ENCODE measurements at regions not wholly inside any gene's neighbourhood (a gene's known extent, or its start where the extent isn't known, plus 50 kb on each side); places are given as distances from the start of the nearest gene placed in this dataset.

DNA sequence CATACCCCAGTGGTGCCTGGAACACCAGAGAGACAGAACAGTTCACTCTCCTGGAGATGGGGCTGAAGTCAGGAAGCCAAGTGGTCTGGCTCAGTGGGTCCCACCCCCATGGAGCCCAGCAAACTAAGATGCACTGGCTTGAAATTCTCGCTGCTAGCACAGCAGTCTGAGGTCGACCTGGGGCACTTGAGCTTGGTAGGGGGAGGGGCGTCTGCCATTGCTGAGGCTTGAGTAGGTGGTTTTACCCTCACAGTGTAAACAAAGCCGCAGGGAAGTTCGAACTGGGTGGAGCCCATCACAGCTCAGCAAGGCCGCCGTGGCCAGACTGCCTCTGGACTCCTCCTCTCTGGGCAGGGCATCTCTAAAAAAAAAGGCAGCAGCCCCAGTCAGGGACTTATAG lies 272.0 kb downstream of the KLF13 start:
- no peak for TF ChIP-seq EZH2 (IDR thresholded peaks at IDR 0.05; ENCODE audit: insufficient read depth, poor library complexity, severe bottlenecking)
- no peak for TF ChIP-seq EZH2phosphoT487 (IDR thresholded peaks at IDR 0.05; ENCODE audit: insufficient read depth, low read depth)

Measured in GM23248 (cell line).